HL-60 (cell line): ENCODE measurements at regions not wholly inside any gene's neighbourhood (a gene's known extent, or its start where the extent isn't known, plus 50 kb on each side); places are given as distances from the start of the nearest gene placed in this dataset.

ENCODE experiments used
- DNase-seq, 2 experiments: peaks; one replicate each; pipeline ENCODE4 v3.0.0-alpha.2; 2010 to 2020; ENCODE audit warnings: low read depth in 1 of 2, low spot score in 1 of 2
- H3K27ac ChIP-seq: fragments of 250-450 bp; sonication (Bioruptor Pico); replicated peaks from 2 replicates; pipeline ENCODE4 v1.5.1; 2020; ENCODE audit warnings: mild to moderate bottlenecking, moderate library complexity
- H3K27me3 ChIP-seq: fragments of 250-450 bp; sonication (Bioruptor Pico); 2 replicates; pipeline ENCODE4 v1.5.1; 2021; ENCODE audit warnings: mild to moderate bottlenecking, moderate library complexity; ENCODE audit not compliant: insufficient read depth, poor library complexity, severe bottlenecking
- H3K4me3 ChIP-seq: replicated peaks from 2 replicates; pipeline ENCODE4 v1.5.1; 2011; ENCODE audit warnings: mild to moderate bottlenecking, control low read depth, low read length; ENCODE audit not compliant: insufficient read depth
- GABPA ChIP-seq: IDR thresholded peaks from 2 replicates; pipeline ENCODE4 v1.6.1; 2012; ENCODE audit warnings: low read depth
- POLR2AphosphoS5 ChIP-seq: IDR thresholded peaks from 2 replicates; pipeline ENCODE4 v1.6.1; 2012; ENCODE audit warnings: low read depth
- SPI1 ChIP-seq: IDR thresholded peaks from 2 replicates; pipeline ENCODE4 v1.6.1; 2012; ENCODE audit warnings: low read depth, mild to moderate bottlenecking, borderline replicate concordance
- TF ChIP-seq, protein P1 (sequence below): IDR thresholded peaks from 2 replicates; pipeline ENCODE4 v1.6.1; 2012; ENCODE audit warnings: low read depth; ENCODE audit not compliant: insufficient replicate concordance
- TF ChIP-seq, protein P2 (sequence below): IDR thresholded peaks from one replicate; pipeline ENCODE4 v1.5.1; 2011; ENCODE audit warnings: low read length, control low read depth, inconsistent platforms; ENCODE audit not compliant: insufficient read depth

DNA sequence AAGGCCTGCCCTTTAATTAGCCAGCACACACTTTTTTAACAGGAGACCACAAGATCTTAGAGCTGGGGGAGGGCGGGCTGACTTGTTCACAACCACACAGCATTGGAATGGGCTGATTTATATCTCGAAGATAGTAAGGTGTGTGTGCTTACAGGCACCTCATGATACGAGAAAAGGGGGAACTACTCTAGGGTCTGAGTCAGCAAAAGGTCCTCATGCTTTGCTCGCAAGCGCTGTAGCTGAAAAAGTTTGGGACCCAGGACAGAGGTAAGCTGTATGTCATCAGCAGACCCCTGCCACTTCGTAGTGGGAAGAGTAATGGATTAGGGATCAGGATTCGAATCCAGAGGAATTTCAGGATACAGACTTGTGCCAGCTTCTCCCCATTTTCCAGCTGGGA, 88.9 kb upstream of the RBM19 start:
- no peak overlapping the region for H3K27ac ChIP-seq

DNA sequence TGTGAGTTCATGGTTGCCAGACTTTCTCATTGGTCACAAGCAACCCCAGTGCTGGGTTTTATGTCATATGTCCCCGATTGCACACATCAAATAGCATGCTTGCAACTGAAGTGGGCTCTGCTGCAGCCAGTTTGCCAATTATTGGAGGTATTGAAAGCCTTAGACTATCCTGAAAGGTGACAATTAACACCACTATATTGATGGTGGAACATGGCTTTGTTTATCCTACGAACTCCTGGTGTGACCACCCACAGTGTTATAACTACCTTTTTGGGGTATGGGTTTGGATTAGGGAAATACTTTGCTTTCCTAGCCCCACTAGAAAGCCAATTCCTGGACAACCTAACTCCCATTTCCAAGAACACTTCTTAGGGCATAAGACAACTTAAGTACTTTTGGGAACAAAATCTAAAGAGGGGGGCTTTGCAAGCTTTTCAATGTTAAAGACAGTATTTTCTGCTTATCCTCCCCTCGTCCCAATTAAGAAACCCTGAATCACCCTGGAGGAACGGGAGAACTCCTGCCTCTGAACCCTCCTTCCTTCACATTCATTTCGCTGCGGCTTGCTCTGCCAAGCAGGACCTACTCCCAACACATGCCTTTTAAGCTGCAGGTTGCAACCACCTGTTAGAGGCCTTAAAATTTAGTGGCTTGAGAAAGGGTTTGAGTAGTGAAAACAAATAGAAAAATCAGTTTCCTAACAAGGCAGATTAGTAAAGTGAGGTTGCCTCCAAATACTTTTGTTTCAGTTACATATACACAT, 80.3 kb upstream of the RBM19 start:
- TF ChIP-seq, protein P1, sequence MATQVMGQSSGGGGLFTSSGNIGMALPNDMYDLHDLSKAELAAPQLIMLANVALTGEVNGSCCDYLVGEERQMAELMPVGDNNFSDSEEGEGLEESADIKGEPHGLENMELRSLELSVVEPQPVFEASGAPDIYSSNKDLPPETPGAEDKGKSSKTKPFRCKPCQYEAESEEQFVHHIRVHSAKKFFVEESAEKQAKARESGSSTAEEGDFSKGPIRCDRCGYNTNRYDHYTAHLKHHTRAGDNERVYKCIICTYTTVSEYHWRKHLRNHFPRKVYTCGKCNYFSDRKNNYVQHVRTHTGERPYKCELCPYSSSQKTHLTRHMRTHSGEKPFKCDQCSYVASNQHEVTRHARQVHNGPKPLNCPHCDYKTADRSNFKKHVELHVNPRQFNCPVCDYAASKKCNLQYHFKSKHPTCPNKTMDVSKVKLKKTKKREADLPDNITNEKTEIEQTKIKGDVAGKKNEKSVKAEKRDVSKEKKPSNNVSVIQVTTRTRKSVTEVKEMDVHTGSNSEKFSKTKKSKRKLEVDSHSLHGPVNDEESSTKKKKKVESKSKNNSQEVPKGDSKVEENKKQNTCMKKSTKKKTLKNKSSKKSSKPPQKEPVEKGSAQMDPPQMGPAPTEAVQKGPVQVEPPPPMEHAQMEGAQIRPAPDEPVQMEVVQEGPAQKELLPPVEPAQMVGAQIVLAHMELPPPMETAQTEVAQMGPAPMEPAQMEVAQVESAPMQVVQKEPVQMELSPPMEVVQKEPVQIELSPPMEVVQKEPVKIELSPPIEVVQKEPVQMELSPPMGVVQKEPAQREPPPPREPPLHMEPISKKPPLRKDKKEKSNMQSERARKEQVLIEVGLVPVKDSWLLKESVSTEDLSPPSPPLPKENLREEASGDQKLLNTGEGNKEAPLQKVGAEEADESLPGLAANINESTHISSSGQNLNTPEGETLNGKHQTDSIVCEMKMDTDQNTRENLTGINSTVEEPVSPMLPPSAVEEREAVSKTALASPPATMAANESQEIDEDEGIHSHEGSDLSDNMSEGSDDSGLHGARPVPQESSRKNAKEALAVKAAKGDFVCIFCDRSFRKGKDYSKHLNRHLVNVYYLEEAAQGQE: no peak
- TF ChIP-seq, protein P2, sequence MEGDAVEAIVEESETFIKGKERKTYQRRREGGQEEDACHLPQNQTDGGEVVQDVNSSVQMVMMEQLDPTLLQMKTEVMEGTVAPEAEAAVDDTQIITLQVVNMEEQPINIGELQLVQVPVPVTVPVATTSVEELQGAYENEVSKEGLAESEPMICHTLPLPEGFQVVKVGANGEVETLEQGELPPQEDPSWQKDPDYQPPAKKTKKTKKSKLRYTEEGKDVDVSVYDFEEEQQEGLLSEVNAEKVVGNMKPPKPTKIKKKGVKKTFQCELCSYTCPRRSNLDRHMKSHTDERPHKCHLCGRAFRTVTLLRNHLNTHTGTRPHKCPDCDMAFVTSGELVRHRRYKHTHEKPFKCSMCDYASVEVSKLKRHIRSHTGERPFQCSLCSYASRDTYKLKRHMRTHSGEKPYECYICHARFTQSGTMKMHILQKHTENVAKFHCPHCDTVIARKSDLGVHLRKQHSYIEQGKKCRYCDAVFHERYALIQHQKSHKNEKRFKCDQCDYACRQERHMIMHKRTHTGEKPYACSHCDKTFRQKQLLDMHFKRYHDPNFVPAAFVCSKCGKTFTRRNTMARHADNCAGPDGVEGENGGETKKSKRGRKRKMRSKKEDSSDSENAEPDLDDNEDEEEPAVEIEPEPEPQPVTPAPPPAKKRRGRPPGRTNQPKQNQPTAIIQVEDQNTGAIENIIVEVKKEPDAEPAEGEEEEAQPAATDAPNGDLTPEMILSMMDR: no peak
- TF ChIP-seq POLR2AphosphoS5 (no peak), GABPA (no peak), SPI1 (no peak)
- H3K27ac ChIP-seq: no peak overlapping the region
- DNase-seq: no peak
- H3K4me3 ChIP-seq: no peak overlapping the region
- H3K27me3 ChIP-seq: peaks cover 3% of the 10 kb centered on the region

More for the DNA sequence above, 88.9 kb upstream of the RBM19 start:
- H3K4me3 ChIP-seq: no peak overlapping the region
- no peak for DNase-seq
- no peaks in the 10 kb centered on the region for H3K27me3 ChIP-seq
- TF ChIP-seq SPI1: no peak
- TF ChIP-seq, protein P1: no peak
- no peak for TF ChIP-seq POLR2AphosphoS5
- TF ChIP-seq, protein P2: no peak
- no peak for TF ChIP-seq GABPA

DNA sequence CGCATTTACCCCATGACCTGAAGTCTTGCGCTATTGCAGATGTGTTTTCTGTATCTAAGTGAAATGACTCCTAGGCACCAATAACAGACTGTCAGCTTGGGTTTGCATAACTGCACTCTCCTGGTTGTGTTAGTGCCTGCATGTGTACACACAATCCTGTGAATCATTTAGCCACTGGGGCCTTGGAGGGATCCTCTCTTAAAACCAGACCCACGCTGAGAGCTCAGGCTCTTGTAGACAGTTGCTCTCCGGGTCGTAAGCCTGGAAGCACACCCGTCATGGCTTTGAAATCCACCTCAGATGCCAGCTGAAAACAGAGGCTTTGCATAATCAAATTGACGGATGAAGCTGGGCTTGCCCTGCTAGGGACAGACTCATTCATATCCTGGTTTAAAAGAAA, 79.2 kb upstream of the RBM19 start:
- Histone ChIP-seq H3K4me3 (no peak overlapping the region), H3K27ac (no peak overlapping the region), H3K27me3 (peaks cover 3% of the 10 kb centered on the region)
- DNase-seq: no peak
- no peak for TF ChIP-seq POLR2AphosphoS5
- no peak for TF ChIP-seq GABPA
- TF ChIP-seq, protein P2: no peak
- TF ChIP-seq SPI1: no peak
- TF ChIP-seq, protein P1: no peak
